Hematopoietic multipotent progenitor cell treated with erythropoietin and hydrocortisone succinate and interleukin-3 and kit ligand, for 17 days (in vitro differentiated cells): ENCODE measurements at regions not wholly inside any gene's neighbourhood (a gene's known extent, or its start where the extent isn't known, plus 50 kb on each side); places are given as distances from the start of the nearest gene placed in this dataset.

Experiments used
- DNase-seq: peaks from one replicate; pipeline ENCODE4 v3.0.0-alpha.2; 2015; ENCODE audit warnings: low spot score

DNA sequence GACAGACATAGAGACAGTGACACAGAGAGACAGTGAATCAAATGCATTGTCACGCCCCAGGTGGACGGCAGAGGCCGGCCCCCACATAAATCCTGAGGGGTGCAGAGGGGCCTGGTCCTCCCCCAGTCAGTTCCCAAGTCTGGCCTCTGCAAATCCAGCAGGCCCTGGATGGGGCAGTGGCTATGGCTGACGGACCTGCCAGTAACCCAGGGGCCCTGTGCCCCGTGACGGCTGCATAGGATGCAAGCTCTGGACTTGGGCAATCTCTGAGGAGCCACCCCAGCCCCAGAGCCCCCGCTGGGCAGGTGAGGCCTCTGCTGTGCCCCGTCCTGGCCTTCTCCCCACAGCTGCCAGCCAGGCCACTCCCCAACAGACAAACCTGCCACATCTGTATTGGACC is 204.5 kb downstream of the BRD1 start:
- DNase-seq: no peak

DNA sequence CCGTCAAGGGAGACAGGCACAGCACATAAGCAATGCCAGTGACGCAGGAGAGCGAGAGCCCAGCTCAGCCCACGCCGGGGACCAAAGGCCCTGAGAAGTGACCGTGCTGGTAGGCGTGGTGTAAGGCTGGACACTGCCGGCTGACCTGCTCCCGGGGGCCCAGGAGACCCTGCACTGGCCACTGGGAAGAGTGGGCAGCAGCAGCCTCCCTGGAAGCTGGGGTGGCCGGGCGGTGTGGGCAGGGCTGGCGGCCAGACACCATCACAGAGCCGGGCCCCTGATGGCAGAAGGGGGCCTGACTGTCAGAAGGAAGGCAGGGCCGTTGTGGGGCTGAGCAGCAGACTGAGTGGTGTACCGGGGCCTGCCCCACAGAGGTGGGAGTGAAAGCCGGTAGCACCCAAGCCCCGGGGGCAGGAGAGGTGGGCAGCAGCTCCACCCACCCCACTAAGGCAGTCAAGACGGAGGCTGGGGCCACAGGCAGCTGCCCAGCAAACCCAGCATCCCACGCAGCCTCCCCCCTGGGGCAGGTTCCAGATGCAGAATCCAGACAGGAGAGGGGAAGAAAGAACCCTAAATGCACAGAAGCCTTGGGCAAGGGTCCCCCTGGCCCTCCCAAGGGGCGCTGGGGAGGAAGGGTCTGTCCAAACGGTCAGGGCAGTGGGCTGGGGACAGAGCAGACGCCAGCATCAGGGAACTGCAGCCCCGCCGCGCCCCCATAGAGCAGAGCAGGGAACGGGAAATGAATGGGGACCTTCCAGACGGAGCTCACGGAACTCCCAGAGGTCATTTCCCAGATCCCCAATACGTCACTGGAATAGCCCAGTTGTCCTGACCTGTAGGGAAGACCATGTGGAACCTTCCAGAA is 205.2 kb downstream of the BRD1 start:
- no peak for DNase-seq

DNA sequence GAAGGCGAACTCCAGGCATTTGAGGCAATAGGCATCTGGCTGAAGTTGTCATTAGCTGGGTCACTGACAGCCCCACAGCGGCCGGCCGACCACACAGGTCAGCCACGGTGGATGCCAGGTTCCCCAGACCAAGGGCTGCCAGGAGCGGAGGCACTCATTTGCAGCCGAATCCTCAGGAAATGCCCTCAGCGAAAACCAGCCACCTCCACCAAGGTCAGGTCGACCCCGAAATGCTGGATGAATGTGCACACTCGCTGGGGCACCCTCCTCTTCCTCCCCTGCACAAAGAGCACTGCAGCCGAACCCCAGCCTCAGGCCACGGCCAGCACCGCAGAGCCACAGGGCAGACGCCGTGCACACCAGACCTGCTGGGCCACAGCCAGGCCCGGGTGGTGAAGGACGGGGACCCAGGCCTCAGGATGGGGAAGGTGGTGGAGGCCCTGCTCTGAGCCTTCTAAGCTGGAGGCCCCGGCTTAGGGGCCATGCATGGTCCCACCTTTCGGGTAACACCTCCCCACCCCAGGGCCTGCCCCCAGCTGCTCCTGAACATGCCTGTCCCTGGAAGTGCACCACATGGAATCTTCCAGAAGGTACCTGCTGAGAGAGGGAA is 206.0 kb downstream of the BRD1 start:
- DNase-seq: no peak

DNA sequence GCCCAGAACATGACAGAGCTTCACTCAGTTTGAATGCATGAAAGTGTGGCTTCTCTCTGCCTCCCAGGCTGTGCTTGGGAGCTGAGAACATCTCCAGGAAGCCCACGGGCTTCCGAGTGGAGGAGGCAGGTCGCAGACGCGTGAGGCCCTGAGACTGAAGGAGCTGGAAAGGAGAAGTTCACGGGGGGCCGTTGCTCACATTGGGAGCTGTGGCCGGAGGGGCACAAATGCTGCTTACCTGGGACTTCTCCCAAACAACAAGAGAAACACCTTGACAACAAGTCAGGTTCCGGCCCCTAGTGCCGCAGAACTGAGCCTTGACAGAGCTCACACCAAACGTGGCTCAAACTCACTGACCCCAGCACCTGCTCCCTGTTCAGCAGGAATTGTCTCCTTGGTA is 207.0 kb downstream of the BRD1 start:
- no peak for DNase-seq

DNA sequence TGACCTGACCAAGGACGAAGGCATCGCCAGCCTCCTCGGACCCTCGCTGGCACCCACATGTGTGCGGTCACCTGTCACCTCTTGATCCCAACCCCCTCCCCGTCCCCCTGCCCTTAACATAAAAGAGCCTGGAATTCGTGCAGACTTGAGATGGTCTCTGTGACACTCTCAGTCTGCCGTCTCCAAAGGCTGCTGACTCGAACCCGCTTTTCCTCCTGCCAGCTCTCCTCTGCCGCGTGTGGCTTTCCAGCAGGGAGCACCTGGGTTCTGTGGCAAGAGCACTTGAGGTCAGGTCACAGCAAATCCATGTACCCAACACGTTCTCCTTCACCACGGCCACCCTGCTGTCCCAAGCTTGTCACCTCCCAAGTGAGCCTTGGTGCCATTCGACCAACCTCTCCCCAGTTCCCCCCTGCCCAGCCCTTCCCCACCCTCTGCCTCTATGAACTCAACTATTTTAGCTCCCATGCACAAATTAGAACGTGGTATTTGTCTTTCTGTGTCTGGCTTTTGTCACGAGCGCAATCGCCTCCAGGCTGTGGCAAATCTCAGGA is 207.6 kb downstream of the BRD1 start:
- no peak for DNase-seq

DNA sequence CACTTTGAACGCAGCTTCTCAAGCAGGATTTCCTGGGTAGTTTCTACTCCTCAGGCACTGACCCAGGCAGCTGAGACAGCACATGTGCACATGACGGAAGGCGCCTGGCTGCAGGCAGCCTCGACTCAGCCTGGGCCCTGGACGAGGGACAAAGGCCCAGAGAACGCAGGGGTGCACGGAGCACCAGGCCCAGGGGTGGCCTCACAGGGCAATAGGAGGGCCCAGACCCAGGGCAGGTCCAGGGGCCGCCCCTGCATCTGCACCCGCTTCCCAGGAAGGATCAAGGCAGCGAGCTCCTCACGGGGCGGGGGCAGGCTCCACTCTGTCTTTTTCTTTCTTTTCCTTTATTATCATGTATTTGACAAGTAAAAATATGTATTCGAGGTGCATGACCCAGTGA is 208.4 kb downstream of the BRD1 start:
- no peak for DNase-seq

DNA sequence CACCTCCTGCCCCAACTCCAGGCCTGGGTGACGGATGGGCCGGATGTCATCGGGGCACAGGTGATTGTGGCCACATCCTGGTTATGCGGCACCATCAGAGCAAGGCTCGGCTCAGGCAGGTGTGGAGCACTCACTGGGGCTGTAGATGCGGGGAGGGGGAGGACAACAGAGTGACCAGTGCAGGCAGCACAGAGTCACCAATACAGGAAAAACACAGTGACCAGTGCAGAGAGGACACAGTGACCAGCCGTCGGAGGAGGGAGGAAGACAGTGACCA is 209.1 kb downstream of the BRD1 start:
- DNase-seq: no peak

DNA sequence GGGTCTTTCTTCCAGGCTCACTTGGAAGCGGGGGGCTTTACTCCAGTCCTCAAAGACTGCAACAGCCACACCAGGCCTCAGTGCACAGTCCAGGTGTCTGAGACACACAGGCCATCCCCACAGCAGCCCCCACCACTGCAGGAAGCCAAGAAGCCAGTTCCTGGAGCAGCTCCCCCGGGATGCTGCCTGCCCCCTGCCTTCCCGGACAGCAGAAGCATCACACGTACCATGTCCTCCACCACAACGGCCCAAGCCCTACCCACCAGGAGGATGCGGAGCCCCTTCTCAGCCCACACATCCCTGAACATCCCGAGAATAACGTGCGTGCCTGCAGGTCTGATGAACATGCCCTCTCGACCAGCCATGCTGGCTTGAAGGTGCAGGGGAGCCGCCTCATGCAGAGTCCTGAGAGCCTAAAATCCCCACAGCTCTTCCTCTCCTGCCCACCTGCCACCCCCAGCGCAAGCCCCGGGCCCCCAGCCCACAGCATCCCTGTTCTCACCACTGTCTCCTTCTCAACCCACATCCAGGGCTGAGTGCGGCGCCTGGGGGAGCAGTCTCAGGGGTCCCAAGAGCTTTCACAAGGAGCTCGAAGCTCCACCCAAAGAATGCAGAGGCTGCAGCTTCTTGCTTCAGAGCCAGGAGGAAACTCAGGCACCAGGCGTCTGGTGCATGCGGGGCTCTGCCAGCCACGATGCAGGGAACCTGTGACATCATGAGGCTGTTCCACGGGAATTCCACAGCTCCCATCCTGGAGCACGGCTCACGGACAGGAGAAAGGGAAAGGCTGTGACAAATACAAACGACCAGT is 209.6 kb downstream of the BRD1 start:
- DNase-seq: no peak

DNA sequence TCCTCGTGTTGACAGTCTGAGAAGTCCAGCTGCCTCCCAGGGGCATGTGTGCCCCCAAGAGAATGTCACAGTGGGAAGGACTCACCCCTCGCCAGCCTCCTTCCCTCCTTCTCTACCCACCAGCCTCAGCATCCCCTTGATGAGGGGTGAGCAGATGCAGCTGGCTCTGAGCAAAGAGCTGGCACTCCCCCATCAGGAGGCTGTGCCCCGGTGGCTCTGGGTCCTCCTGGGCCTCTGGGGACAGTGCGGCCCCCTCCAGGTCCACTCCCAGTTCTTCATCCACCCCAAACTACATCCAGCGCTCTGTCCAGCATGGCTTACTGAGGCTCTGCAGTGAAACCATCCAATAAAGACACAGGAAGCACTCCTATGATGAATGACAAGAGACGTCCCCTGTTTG is 210.4 kb downstream of the BRD1 start:
- DNase-seq: no peak

DNA sequence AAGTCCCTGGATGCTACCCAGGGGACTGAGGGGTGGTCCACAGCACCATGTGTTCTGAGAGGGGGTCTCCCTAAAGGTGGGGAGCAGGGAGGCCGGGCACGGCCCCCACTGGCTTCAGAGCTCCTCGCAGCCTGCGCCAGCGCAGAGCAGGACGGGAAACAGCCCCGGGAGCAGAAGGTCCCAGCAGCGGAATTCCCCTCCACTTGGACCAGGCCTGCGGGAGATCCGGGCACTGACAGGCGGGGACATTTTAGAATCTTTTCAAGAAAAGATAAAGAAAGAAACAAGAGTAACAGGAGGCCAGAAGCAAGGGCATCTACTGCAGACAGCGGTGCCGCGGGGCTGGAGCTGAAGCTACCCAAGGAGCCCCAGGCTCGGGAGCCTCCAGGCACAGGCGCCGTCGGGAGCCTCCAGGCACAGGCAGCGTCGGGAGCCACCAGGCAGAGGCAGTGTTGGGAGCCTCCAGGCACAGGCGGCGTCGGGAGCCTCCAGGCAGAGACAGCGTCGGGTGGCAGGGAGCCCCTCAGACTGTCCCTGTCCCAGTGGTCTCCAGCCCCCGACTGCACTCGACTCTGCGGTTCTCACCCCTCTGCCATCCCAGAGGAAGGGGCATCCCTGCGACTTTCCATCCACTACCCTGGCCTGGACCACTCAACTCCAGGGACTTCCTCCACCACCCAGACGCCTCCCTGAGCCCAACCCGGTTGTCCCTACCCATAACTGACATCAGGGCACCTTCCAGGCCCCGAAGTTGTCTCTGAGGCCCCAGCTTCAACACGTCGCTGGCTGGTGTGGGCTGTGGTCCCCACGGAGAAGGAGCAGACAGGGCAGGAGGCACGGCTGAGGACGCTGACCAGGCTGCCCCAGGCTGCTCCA is 211.1 kb downstream of the BRD1 start:
- no peak for DNase-seq

DNA sequence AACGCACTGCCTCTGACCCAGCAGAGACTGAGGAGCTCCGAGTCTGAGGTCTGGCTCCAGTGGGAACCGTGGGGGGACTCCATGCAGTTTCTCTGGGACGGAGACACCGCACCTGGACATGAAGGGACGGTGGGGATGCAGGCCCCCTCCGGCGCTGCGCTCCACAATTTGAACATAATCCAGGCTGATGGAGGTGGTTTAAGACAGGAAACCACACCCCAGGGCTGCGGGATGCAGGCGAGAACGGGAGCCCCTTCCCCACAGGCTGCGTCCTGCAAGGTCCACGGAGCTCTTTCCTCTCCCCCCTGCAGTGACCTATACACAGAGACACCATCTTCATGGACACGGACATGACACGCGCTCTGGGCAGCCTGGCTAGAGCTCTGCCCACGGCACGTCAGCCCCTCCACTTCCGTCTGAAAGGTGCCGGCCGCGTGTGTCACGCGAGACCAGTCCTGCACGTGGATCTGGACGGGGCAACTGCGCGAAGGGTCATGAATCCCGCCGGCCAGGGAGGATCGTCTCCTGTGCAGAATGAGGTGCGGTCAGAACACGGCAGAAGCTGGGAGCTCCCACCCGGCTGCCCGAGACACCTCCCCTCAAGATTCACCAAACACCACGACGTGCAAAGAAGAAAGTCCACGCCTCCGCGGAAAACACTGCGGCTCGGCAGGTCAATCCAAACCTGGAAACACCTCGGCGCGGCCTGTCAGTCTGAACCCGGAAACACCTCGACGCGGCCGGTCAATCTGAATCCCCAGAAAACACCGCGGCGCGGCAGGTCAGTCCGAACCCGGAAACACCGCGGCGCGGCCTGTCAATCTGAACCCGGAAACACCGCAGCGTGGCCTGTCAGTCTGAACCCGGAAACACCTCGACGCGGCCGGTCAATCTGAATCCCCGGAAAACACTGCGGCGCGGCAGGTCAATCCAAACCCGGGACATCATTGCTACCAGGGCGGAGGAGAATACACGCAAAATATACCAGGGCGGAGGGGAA is 212.4 kb downstream of the BRD1 start:
- no peak for DNase-seq

DNA sequence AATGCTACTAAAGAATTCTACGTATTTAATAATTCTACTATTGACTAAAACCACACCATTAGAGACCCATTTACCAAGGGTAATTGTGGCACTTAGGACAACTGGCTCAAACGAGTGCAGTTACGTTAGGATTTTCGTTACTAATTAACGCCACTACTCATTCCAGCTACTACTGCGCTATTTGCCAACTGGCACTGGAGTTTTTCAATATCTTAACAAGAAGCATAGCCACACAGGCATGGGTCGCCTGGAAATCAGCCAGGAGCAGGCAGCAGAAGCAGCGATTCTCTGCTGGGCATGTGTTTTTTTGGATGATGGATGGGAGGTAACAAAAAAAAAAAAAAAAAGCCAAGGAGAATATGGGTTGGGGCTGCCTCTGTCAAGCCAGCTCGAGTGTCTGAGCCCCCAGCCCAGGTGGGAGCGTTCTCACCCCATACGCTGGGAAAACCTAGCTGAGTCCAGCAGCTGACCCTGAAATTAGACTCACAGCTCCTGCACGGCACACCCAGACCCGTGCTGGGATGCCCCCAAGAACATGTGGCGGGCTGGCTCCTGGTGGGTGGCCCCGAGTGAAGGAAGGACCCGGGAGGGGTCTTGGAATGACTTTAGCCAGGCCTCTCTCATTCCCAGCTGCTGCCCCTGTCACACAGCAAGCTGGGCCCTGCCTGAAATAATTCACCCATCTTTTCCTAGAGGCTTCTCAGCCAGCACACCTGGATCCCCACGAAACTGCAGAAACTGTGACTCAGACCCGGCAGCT is 214.0 kb downstream of the BRD1 start:
- no peak for DNase-seq

DNA sequence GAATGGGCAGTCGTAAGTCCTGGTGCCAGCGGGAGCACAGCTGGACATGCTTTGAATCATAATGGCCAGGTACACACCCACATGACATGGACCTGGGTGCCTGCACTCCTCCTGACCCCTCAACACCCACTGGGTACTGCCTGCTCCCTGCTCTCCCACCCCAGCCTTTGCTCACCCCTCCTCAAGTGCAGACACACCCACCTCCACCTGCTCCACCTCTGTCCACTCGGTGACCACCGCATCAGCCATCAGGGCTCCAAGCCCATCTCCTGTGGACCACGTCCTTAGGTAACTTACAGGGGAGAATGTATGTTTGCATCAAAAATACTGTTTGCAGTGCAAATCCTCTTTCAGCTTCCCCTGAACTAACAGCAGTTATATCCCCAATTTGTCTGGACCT is 214.6 kb downstream of the BRD1 start:
- DNase-seq: no peak

DNA sequence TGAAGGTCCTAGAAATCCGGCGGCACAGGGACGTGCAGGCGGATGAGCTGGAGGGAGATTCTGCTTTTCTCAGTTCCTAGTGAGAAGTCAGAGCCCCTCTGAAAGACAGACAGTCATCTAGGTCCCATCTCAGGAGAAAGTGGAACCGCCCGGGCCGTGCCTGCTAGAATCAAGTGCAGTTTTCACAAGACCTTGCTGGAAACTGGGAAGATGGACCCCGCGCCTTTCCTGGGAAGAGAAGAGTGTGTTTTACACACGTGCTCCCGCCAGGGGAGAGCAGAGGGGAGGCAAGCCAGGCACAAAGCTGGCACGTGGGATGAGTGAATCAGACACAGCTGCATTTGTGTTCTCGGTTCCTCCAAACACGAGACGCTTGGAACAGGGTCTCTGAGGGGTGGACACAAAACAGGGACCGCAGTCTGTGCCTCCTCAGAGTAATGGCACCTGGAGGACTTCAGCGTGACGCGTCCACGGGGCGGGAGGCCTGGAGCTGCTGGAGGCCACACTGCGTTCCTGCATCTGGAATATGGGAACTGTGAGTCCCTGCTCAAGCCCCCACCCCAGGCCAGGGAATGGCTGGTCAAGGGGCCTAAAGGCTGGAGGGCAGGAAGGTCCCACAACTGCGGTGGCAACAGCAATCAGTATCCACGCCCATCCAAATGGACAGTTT is 218.3 kb downstream of the BRD1 start:
- no peak for DNase-seq

DNA sequence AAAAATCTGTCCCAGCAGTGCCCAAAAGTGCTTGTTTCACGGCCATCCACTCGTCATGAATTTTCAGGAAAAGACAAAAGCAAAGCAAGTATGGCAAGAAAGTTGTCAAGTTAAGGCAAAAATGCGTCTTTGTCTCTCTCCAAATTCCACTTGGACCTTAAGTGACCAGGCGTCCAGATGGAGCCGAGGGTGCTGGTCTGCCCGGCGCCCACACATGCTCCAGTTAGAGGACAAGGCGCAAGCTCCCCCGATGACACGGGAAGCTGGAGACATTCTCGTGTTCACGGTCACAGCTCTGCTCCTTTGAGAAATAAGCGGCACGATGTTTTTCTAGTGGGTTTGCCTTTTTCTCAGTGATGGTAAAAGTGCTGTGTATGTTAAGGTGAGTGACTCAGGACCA is 219.0 kb downstream of the BRD1 start:
- no peak for DNase-seq

DNA sequence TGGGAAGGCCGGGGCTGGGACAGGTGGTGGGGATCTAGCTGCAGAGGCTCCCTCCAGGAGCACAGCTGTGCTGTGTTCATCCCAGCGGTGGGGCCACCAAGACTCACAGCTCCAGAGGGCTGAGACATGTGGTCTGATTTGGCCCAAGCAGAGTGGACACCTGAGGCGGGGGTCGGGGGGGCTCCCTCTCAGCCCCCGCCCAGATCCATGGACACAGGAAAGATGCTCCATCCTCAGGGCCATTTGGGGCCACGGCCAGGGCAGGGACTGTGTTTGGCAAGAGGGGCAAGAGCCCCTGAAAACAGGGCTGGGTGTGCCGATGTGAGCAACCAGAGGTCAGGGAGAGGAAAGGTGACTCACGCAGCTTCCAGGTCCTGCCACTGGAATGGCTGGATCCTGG is 219.4 kb downstream of the BRD1 start:
- DNase-seq: no peak

DNA sequence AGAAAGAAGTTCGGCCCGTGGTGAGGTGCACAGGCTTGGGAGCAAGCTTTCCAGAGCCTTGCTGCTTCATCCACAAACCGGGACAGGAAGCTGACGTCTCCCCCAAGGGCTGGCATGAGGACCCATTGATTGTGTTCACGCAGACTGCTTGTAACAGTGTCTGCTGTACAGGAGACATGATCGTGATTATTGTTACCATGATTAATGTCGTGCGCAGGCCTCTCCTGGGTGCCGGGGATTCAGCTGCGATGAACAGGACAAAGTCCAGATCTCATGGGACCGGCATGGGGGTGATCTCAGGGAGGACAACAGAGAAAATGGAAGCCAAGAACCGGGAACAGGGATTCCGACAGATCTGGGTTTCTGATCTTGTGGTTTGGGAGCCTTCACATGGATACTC is 219.9 kb downstream of the BRD1 start:
- no peak for DNase-seq

DNA sequence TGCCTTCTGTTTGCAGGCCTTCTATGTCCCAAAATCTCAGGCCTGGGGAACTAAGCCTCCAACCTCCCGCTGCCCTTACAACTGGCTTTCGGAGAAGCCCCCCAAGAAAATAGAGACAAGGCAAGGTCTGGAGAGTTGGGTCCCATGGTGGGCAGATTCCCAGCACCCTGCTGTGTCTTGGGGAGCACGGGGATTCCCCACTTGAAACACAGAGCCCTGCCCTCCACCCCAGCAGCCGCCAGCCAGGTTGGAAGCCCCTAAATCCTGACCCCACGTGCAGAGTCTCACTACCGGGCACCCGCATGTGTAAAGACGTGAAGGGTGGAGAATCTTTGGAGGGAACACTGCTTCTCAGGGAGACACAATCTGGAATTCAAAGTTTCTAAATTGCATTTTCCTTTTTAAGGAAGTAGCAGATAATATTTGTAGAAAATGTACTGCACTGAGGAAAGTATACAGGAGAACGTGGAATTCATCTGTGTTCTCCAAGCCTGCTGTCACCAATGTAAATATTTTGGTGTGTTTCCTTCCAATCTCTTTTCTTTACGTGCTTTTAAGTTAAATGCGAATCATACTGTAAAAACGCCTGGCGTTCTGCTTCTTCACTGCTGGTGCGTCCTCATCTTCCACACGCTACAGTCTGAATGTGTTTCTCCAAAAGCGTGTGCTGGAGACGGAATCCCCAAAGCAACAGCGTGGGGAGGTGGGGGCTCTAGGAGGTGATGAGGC is 220.9 kb downstream of the BRD1 start:
- DNase-seq: no peak
